NB4 (cell line): ENCODE measurements at regions not wholly inside any gene's neighbourhood (a gene's known extent, or its start where the extent isn't known, plus 50 kb on each side); places are given as distances from the start of the nearest gene placed in this dataset.
"Not testable (repeated sequence)": the region's sequence is repeated elsewhere in the genome, so short reads cannot be mapped to it uniquely, and the experiment has no call there.

Experiments used
- MAX ChIP-seq: IDR thresholded peaks from 2 replicates; pipeline ENCODE4 v1.6.1; 2011; ENCODE audit warnings: low read depth, low read length
- POLR2A ChIP-seq: IDR thresholded peaks from 2 replicates; pipeline ENCODE4 v1.6.1; 2011; ENCODE audit warnings: mild to moderate bottlenecking; ENCODE audit not compliant: insufficient read length; ENCODE audit errors: extremely low read depth
- TF ChIP-seq, protein P1 (sequence below): IDR thresholded peaks from one replicate; pipeline ENCODE4 v1.5.1; 2012; ENCODE audit warnings: low read depth, low read length

DNA sequence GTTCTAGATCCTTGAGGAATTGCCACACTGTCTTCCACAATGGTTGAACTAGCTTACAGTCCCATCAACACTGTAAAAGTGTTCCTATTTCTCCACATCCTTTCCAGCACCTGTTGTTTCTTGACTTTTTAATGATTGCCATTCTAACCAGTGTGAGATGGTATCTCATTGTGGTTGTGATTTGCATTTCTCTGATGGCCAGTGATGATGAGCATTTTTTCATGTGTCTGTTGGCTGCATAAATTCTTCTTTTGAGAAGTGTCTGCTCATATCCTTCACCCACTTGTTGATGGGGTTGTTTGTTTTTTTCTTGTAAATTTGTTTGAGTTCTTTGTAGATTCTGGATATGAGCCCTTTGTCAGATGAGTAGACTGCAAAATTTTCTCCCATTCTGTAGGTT, 129.0 kb upstream of the HMGN3 start:
- TF ChIP-seq, protein P1, sequence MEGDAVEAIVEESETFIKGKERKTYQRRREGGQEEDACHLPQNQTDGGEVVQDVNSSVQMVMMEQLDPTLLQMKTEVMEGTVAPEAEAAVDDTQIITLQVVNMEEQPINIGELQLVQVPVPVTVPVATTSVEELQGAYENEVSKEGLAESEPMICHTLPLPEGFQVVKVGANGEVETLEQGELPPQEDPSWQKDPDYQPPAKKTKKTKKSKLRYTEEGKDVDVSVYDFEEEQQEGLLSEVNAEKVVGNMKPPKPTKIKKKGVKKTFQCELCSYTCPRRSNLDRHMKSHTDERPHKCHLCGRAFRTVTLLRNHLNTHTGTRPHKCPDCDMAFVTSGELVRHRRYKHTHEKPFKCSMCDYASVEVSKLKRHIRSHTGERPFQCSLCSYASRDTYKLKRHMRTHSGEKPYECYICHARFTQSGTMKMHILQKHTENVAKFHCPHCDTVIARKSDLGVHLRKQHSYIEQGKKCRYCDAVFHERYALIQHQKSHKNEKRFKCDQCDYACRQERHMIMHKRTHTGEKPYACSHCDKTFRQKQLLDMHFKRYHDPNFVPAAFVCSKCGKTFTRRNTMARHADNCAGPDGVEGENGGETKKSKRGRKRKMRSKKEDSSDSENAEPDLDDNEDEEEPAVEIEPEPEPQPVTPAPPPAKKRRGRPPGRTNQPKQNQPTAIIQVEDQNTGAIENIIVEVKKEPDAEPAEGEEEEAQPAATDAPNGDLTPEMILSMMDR = not testable (repeated sequence)
- not testable (repeated sequence) for TF ChIP-seq POLR2A, MAX
